Medulla oblongata (tissue), 1 donor: ENCODE measurements at regions not wholly inside any gene's neighbourhood (a gene's known extent, or its start where the extent isn't known, plus 50 kb on each side); places are given as distances from the start of the nearest gene placed in this dataset.
"Not testable (repeated sequence)": the region's sequence is repeated elsewhere in the genome, so short reads cannot be mapped to it uniquely, and the experiment has no call there.

Experiments
- DNase-seq: peaks from one replicate; pipeline ENCODE4 v3.0.0-alpha.2; 2015; ENCODE audit errors: extremely low spot score

GRCh38 chr6:168939041-168939440 lies 314.6 kb downstream of the THBS2 start:
- no peak for DNase-seq

- DNase-seq, result no peak
Measured at GRCh38 chr6:168938546-168938945, 315.1 kb downstream of the THBS2 start.

GRCh38 chr6:168937054-168937453 lies 316.6 kb downstream of the THBS2 start:
- DNase-seq, result no peak

- no peak for DNase-seq
Measured at GRCh38 chr6:168935628-168936010, 318.0 kb downstream of the THBS2 start.

GRCh38 chr6:168934660-168935627 lies 318.7 kb downstream of the THBS2 start:
- no peak for DNase-seq

GRCh38 chr6:168932171-168932570 lies 321.5 kb downstream of the THBS2 start:
- not testable (repeated sequence) for DNase-seq

GRCh38 chr6:168931072-168931471 lies 322.6 kb downstream of the THBS2 start:
- DNase-seq, result not testable (repeated sequence)

- DNase-seq, result no peak
Measured at GRCh38 chr6:168929871-168930450, 323.7 kb downstream of the THBS2 start.

GRCh38 chr6:168928012-168928411 lies 325.6 kb downstream of the THBS2 start:
- no peak for DNase-seq

GRCh38 chr6:168927026-168927425 lies 326.6 kb downstream of the THBS2 start:
- DNase-seq, result no peak

- DNase-seq, result no peak
Measured at GRCh38 chr6:168926306-168926705, 327.3 kb downstream of the THBS2 start.

GRCh38 chr6:168925671-168926070 lies 328.0 kb downstream of the THBS2 start:
- DNase-seq, result no peak

- DNase-seq, result no peak
Measured at GRCh38 chr6:168923171-168923570, 330.5 kb downstream of the THBS2 start.

- no peak for DNase-seq
Measured at GRCh38 chr6:168922436-168922835, 331.2 kb downstream of the THBS2 start.

- DNase-seq, result no peak
Measured at GRCh38 chr6:168920289-168920688, 333.4 kb downstream of the THBS2 start.

GRCh38 chr6:168919470-168920179 lies 334.0 kb downstream of the THBS2 start:
- no peak for DNase-seq

- peak; percentile 17 for DNase-seq
Measured at GRCh38 chr6:168916576-168917211, 337.0 kb downstream of the THBS2 start.

GRCh38 chr6:168915855-168916254 lies 337.8 kb downstream of the THBS2 start:
- DNase-seq, result no peak

- no peak for DNase-seq
Measured at GRCh38 chr6:168915242-168915641, 338.4 kb downstream of the THBS2 start.

GRCh38 chr6:168913866-168914469 lies 339.7 kb downstream of the THBS2 start:
- no peak for DNase-seq

GRCh38 chr6:168913231-168913865 lies 340.3 kb downstream of the THBS2 start:
- DNase-seq, result not testable (repeated sequence)
